GM12864 (cell line): ENCODE measurements at regions not wholly inside any gene's neighbourhood (a gene's known extent, or its start where the extent isn't known, plus 50 kb on each side); places are given as distances from the start of the nearest gene placed in this dataset.

Experiments used
- DNase-seq: peaks from one replicate; pipeline ENCODE4 v3.0.0-alpha.2; 2011; ENCODE audit warnings: low read depth
- H3K4me3 ChIP-seq: 2 replicates; pipeline ENCODE4 v1.5.1; 2011; ENCODE audit warnings: mild to moderate bottlenecking, low read depth, low read length, control low read depth
- CTCF ChIP-seq: IDR thresholded peaks from 2 replicates; pipeline ENCODE4 v1.5.1; 2011; ENCODE audit warnings: low read depth, mild to moderate bottlenecking, moderate library complexity, low read length, control low read depth, inconsistent platforms; ENCODE audit errors: missing control alignments

- no peak for DNase-seq
- no peak overlapping the region for H3K4me3 ChIP-seq
- no peak for TF ChIP-seq CTCF
These were observed 455.2 kb downstream of the LTN1 start for GRCh38 chr21:28537371-28538079.

GRCh38 chr21:28532446-28532845 is 460.2 kb downstream of the LTN1 start:
- no peak overlapping the region for H3K4me3 ChIP-seq
- no peak for DNase-seq
- no peak for TF ChIP-seq CTCF

- no peak for DNase-seq
- TF ChIP-seq CTCF: no peak
- no peak overlapping the region for H3K4me3 ChIP-seq
These were observed 469.3 kb downstream of the LTN1 start for GRCh38 chr21:28523367-28523766.

GRCh38 chr21:28522014-28522799 is 470.5 kb downstream of the LTN1 start:
- H3K4me3 ChIP-seq: no peak overlapping the region
- TF ChIP-seq CTCF: peak; percentile 23
- DNase-seq: no peak

GRCh38 chr21:28518630-28519029 is 474.0 kb downstream of the LTN1 start:
- DNase-seq: no peak
- TF ChIP-seq CTCF: no peak
- no peak overlapping the region for H3K4me3 ChIP-seq

GRCh38 chr21:28516991-28517592 is 475.6 kb downstream of the LTN1 start:
- TF ChIP-seq CTCF: peak; percentile 84
- peak; percentile 13 for DNase-seq
- H3K4me3 ChIP-seq: no peak overlapping the region
